GM18858 (cell line): ENCODE measurements at regions not wholly inside any gene's neighbourhood (a gene's known extent, or its start where the extent isn't known, plus 50 kb on each side); places are given as distances from the start of the nearest gene placed in this dataset.
"Not testable (repeated sequence)": the region's sequence is repeated elsewhere in the genome, so short reads cannot be mapped to it uniquely, and the experiment has no call there.

Experiments
- ATAC-seq: cut with Tn5 transposase; IDR thresholded peaks from one replicate; pipeline ENCODE4 v1.9.1; 2021; ENCODE audit not compliant: unreplicated experiment

DNA sequence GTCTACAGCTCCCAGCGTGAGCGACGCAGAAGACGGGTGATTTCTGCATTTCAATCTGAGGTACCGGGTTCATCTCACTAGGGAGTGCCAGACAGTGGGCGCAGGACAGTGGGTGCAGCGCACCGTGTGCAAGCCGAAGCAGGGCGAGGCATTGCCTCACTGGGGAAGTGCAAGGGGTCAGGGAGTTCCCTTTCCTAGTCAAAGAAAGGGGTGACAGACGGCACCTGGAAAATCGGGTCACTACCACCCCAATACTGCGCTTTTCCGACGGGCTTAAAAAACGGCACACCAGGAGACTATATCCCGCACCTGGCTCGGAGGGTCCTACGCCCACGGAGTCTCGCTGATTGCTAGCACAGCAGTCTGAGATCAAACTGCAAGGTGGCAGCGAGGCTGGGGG is 95.6 kb downstream of the GPX5 start:
- ATAC-seq, result not testable (repeated sequence)

DNA sequence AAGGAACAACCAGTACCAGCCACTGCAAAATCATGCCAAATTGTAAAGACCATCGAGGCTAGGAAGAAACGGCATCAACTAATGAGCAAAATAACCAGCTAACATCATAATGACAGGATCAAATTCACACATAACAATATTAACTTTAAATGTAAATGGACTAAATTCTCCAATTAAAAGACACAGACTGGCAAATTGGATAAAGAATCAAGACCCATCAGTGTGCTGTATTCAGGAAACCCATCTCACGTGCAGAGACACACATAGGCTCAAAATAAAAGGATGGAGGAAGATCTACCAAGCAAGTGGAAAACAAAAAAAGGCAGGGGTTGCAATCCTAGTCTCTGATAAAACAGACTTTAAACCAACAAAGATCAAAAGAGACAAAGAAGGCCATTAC is 97.6 kb downstream of the GPX5 start:
- not testable (repeated sequence) for ATAC-seq

DNA sequence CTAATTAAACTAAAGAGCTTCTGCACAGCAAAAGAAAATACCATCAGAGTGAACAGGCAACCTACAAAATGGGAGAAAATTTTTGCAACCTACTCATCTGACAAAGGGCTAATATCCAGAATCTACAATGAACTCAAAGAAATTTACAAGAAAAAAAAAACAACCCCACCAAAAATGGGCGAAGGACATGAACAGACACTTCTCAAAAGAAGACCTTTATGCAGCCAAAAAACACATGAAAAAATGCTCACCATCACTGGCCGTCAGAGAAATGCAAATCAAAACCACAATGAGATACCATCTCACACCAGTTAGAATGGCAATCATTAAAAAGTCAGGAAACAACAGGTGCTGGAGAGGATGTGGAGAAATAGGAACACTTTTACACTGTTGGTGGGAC is 100.7 kb downstream of the GPX5 start:
- not testable (repeated sequence) for ATAC-seq

DNA sequence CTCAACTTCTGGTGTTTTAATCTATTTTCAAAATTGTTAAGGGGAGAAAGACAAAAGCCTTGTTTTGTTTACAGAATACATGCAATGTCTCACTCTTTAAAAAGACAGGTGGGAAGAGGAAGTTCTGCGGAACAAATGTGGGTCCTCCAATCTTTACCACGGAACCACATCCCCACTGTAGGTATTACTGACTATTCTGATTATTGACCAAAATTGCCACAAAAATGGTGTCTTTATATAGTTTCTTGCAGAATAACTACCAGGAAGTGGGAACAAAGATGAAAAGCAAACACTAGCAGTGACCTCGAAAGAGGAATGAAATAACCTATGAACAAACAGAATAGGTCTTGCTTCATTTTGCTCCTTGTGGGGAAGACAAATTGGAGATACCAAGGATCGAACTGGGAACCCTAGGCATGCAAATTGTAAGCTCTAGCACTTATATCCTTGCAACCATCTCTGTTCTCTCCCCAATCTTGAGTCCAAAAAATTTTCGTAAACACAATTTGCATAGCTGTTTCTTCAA is 106.7 kb downstream of the GPX5 start:
- ATAC-seq, result no peak

DNA sequence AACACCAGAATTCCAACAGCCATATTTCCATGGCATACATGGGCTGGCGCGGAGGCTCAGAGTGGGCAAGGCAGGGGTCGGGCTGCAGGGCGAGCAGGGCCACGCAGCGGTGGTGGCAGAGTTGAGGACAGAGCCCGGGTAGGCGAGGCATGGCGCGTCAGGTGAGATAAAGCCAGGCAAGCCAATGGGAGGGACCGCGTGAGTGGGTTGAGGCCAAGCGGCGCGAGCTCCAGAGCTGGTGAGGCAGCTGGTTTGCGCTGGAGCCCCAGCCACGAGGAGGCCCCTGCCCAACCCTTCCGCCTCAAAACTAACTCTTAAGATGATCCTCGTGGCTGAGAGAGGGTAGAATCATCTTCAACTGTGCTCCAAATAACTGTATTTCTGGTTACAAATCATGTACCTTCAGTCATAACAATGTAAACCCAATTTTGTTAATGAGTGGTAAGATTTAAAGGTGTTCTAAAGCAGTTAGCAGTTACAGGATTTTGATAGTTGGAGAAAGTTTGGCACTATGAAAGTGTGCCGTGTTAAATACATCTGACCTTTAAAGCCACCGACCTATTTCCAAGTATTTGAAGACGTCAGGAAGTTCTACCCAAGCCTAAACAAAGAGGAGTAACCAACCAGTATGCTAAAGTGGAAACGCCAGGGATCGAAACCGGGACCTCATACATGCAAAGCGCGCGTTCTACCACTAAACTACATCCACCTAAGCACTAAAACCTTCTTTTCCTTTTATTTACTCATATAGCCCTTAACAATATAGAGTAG is 107.9 kb downstream of the GPX5 start:
- no peak for ATAC-seq

DNA sequence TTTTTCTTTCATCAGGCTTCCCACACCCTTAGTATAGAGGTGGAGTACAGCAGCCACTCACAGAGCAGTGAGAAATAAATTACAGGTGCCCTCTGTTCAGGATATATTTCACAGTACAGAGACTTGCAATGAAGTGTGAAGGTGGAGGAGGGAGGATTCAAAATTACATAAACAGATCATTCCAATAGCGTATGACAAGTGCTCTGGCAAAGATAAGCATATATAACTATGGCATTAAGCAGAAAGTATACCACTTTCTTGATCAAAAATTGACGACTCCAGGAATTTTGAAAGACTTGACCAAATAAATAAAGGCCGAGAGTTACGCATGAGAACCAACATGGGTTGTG is 108.7 kb downstream of the GPX5 start:
- no peak for ATAC-seq

DNA sequence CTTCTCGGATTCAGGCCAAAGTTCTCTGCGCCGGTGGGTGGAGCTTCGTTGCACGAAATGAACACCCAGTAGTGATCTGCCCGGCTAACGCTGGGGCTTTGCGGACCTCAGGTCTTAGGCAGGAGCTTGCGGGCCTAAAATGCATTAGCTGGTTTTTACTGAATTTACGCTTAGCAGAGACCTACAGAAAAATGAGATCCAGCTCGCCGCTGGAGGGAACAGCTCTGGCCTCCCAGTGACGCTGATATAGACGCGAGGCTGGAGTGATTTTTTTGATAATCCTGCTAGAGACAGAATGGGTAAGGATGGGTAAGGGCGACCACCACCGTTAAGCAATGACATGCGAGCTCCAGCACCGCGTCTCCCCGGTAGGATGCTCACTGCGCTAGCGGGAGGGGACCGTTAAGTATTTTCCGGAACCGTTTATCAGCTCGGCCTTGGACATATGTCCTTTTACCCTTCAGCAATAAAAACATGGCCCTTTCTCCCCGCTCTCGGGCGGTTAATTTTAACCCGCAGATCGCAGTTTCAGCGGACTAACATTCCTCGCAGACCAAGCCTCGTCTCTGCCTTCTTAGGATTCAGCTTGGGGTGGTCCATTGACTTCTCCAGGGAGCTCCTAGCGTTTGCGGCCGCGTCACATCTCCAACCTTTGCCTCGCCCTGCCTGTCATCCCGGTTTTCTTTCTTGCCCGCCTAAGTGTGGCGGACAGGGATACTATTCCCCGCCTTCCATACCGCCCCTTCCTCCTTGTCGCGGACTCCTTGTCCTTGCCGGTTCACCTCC is 109.3 kb downstream of the GPX5 start:
- no peak for ATAC-seq

DNA sequence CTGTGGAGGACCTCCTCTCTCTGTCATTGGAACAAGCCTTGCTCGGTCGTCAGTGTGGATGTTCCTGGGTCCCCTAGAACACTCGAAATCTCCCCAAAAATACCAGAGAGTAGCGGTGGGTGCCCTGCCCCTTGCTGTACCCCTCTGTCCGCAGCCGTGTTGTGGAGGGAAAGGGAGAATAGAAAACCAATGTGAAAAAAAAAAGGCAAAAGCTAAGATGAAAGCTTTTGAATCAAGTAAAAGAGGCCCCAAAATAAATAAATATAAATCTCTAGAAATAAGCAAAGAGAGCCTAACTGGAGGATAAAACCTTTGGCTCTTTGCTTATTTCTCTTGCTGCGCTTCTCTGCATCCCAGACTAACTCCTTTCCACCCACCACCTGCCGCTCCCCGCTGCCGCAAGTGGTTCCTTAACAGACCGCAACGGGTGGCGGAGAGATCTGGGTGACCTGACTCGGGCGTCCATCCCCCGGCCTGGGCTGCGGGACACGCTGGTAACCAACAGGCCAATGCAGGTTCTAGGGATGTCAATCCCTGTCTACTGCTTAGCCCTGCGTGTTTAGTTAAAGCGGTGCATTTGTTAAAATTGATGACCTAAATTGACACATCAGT is 110.0 kb downstream of the GPX5 start:
- ATAC-seq, result no peak

DNA sequence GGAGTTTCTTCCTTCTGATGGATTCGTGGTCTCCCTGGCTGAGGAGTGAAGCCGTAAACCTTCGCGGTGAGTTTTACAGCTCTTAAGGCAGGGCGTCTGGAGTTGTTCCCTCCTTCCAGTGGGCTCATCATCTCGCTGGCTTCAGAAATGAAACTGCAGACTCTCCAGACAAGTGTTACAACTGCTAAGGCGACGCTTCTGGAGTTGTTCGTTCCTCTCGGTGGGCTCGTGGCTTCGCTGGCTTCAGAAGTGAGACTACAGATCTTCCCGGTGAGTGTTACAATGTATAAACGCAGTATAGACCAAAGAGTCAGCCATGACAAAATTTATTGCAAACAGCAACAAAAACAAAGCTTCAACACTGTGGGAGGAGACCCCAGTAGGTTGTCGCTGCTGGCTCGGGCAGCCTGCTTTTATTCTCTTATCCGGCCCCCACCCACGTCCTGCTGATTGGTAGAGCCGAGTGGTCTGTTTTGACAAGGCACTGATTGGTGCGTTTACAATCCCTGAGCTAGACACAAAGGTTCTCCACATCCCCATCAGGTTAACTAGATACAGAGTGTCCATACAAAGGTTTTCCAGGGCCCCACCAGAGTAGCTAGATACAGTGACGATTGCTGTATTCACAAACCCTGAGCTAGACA is 113.2 kb downstream of the GPX5 start:
- no peak for ATAC-seq

DNA sequence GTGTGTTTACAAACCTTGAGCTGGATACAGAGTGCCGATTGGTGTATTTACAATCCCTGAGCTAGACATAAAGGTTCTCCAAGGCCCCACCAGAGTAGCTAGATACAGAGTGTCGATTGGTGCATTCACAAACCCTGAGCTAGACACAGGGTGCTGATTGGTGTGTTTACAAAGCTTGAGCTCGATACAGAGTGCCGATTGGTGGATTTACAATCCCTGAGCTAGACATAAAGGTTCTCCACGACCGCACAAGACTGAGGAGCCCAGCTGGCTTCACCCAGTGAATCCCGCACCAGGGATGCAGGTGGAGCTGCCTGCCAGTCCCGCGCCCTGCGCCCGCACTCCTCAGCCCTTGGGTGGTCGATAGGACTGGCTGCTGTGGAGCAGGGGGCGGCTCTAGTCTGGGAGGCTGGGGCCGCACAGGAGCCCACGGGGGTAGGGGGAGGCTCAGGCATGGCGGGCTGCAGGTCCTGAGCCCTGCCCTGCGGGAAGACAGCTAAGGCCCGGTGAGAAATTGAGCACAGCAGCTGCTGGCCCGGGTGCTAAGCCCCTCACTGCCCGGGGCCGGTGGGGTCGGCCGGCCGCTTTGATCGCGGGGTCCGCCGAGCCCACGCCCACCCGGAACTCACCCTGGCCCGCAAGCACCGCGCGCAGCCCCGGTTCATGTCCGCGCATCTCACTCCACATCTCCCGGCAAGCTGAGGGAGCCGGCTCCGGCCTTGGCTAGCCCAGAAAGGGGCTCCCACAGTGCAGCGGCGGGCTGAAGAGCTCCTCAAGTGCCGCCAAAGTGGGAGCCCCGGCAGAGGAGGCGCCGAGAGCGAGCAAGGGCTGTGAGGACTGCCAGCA is 114.0 kb downstream of the GPX5 start:
- not testable (repeated sequence) for ATAC-seq

DNA sequence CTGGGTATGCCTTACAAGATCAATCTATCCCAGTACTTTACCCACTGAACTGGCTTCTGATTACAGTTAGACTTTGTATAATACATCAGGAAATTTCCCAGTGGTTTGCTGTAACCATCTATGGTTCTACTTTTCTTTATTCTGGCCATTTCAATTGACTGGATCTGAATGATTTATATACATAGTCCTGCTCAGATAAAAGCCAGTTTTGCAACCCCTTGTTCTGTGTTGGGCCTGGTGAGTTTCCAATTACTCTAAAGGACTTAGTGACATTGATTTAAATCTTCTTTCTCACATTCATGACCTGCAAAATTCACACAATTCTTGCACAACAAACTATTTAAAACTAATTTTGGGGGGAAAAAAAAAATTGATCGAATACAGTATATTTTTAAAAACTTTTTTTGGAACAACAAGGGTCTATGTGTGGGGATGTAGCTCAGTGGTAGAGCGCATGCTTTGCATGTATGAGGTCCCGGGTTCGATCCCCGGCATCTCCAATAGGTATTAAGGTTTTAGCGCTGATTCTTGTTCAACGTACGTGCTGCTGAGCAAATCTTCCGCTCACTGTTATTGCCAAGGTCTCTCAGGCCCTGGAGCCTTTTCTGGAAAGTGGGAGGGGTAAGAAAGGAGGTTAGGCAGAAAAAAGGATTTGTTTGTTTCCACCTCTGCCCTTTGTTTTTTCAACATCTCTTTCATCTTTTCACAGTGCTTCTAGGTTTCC is 117.5 kb downstream of the GPX5 start:
- no peak for ATAC-seq

DNA sequence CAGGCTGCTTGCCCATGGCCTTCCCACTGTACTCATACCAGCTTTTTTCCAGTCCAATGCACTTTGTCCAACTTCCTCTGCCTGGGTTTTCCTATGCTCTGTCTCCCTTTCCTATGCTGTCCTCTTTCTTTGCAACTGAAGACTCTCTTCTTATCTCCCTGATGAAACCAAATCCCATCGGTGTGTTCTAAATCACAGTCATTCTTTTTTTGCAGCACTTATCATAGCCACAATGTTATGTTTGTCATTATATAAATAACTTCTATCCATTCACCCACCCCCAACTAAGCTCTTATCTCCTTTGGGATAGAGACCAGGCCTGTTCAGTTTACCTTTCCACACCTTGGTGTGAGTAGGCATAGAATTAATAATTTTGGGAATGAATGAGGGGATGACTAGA is 121.0 kb downstream of the GPX5 start:
- no peak for ATAC-seq

DNA sequence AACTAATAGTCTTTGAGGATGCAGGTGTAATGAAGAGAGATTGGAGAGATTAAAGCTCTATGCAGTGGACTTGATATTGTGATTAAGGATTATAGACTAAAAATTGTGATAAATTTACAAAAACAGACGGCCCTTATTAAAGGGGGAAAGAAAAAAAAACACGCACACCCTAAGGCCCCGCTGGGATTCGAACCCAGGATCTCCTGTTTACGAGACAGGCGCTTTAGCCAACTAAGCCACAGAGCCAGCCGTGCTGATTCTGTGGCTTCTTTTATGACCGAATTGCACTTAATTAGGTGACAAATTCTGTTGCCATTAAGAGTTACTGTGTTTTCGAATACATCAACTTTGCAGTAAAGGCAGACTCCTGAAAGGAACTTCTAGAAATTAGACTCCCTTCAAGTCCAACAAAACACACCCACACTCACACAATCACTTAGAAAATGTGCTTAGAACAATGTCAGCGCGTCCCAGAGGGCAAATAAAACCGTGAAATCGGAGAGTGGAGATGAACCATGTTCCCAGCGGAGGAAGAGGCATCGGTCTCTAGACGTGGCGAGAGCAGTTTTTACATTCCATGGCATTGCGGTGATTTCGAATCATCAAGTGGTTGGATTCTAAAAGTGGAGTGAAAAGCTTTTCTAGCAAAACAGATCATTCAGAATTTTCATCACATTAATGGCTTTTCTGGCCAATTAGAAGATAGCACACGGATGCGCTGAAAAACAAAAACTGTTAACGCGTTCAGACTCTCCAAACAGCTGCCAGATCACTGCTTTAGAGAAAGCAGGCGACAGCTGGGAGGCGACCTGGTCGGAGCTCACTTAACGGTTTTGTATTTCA is 122.6 kb downstream of the GPX5 start:
- ATAC-seq, result no peak

DNA sequence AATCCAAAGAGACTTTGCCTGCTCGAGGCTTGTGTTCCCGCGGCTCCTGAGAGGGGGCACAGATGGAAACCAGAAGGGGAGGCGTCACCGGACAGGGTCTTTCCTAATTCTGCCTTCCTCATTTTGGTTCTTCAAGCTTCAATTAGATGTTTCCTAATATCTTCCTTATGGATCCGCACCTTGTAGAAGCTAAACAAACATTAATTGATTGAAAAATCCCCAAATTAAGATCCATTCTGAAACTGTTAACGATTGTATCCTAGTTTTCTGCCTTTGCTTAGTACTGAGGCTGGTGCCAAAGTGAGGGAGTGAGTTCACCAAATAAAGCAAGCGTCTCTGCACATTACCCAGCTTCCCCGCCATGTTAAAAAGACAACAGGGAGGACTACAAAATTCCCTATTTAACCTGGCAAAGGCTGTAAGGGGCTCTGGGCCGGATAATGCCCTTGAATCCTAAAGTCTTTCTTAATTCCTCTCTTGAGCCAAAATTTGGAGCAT is 123.2 kb downstream of the GPX5 start:
- no peak for ATAC-seq

DNA sequence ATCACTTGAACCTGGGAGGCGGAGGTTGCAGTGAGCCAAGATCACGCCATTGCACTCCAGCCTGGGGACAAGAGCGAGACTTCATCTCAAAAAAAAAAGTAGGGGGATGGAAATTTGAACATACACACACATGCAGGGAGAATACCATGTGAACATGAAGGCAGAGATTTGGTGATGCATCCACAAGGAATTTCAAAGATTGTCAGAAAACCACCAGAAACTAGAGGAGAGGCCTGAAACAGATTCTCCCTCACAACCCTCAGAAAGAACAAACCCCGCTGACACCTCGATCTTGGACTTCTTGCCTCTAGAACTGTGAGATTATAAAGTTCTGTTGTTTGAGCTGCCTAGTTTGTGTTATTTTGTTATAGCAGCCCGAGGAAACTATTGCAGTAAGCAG is 125.5 kb downstream of the GPX5 start:
- no peak for ATAC-seq

DNA sequence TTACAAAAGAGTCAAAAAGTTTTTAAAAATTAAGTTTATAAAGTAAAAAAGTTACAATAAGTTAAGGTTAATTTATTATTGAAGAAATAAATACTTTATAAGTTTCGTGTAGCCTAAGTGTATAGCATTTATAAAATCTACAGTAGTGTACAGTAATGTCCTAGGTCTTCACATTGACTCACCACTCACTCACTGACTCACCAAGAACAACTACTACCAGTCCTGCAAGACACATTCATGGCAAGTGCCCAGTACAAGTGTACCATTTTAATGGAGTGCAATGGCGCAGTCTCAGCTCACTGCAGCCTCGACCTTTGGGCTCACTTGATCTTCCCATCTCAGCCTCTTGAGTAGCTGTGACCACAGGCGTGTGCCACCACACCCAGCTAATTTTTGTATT is 128.2 kb downstream of the GPX5 start:
- ATAC-seq, result no peak

DNA sequence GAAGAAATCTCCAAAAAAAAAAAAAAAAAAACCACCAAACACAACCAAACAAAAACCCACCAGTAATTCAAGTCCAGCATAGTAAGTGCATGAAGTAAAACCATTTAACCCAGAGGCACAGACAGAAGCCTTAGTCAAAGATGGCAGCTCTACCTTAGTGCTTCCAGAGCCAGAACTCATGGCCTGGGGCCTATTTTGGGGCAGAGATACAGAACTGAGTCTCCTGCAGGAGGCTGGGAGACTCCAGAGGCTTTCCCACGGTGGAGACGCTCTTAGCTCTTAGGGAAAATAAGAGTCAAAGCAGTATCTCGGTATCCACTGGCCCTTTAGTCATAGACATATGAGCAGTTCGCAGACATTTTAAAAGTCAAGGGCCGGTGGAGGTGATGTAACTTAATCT is 129.5 kb downstream of the GPX5 start:
- no peak for ATAC-seq

DNA sequence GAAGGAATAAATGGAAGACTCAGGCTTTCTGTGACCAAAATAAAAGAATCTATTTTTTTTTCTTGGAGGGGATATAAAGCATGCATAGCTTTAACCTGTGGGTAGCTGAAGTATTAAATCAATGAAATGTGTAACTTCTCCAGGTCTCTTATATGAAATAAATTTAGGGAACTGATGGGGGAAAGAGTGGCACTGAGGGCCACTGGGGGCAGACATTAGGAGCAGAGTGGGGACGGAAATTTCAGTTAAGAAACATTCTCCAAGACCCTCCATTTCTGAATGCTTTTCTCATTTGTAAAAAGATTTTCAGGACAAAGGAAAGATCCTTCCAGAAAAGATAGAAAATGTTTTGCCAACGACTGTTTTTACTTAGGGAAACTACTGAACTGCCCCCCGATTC is 131.0 kb downstream of the GPX5 start:
- no peak for ATAC-seq

DNA sequence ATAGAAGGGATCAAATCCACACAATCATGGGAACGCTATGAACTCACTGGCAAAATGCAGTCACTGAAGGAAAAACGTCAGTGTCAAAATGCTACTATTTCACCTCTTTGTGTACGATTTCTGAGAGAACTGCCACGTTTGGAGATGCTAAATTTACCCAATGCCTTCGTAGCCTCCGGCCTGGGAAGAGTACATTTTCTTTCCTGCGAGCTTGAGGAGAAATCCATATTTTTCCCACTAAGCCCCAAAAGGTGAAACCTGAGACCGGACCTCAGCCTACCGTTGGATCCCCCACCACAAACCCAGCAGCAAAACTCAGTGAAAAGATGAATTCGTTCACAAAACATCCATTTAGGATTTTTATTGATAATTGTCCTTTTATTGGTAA is 131.7 kb downstream of the GPX5 start:
- ATAC-seq, result no peak
